Adrenal gland (tissue), 5 donors: ENCODE measurements at regions not wholly inside any gene's neighbourhood (a gene's known extent, or its start where the extent isn't known, plus 50 kb on each side); places are given as distances from the start of the nearest gene placed in this dataset.

Experiments used
- CTCF ChIP-seq, 6 experiments: fragments of 450-650 bp in 4 of 6; fragments of 200-600 bp in 2 of 6; sonication (generic) in 1 of 6; IDR thresholded peaks; 1 replicate in 5 of 6; 2 replicates in 1 of 6; pipeline versions ENCODE4 v1.5.1 to v1.8.0; 2016 to 2021; ENCODE audit warnings: antibody characterized with exemption in 6 of 6, mild to moderate bottlenecking in 2 of 6, moderate library complexity in 1 of 6
- POLR2A ChIP-seq, 2 donors: fragments of 450-650 bp; IDR thresholded peaks; one replicate each; pipeline ENCODE4 v1.6.1; 2017; ENCODE audit warnings: antibody characterized with exemption in 2 of 2, mild to moderate bottlenecking in 2 of 2, moderate library complexity in 1 of 2
- donor health status: DM: no; HTN: no; CAD: no.

DNA sequence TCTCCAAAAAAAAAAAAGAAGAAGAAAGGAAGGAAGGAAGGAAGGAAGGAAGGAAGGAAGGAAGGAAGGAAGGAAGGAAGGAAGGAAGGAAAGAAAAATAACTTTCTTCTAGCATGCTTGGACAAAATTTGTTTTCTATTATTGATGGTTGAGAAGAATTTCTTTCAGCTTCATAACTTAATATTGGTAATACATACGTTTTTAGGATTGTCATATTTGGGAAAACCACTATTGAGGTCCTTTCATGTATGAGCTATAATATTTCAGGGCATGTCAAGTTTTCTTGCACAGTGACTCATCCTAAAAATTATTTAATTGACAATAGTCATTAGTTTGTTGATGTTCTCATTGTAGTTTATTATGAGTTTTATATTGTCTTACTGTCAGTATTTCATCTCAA, 66.4 kb upstream of the PKDCC start:
- no peak for TF ChIP-seq CTCF (IDR thresholded peaks at IDR 0.05)
- no peak for TF ChIP-seq POLR2A (IDR thresholded peaks at IDR 0.05)
